Tongue (tissue), 1 donor: ENCODE measurements at regions not wholly inside any gene's neighbourhood (a gene's known extent, or its start where the extent isn't known, plus 50 kb on each side); places are given as distances from the start of the nearest gene placed in this dataset.

Experiments used
- DNase-seq: peaks from one replicate; pipeline ENCODE4 v3.0.0-alpha.2; 2015

DNA sequence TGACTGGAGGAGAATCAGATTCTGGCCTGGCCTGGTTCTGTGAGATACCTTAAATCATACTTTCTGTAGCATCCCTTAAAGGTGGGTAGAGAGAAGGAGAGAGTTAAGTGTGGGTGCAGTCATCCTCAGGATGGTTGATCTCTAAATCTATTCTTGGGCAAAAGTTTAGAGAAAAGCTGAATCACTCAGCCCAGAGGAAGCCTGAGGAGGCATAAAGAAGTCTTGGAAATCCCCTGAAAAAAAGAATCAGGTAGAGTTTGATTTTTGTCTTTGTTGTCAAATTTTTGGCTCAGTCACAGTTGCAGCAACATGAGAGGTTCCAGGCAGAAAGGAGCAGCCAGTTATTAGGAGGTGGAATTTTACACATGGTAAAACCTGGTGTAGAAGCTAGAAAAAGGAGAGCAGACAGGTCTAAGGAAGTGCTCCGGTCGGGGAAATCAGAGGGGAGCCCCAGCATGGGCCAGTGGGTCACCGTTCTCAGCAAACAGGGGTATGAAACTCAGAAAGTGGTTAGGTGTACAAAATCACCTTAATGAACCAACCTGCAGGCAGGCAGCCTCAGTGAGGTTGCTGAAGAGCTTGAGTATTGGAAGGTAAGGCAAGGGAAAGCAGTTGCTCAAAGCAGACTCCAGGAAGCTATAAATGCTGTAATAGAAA lies 116.2 kb upstream of the CNTLN start:
- peak; percentile 25 for DNase-seq

- DNase-seq, result peak; percentile 60
Observed at GRCh38 chr9:17017931-17018491, 116.8 kb upstream of the CNTLN start.

DNA sequence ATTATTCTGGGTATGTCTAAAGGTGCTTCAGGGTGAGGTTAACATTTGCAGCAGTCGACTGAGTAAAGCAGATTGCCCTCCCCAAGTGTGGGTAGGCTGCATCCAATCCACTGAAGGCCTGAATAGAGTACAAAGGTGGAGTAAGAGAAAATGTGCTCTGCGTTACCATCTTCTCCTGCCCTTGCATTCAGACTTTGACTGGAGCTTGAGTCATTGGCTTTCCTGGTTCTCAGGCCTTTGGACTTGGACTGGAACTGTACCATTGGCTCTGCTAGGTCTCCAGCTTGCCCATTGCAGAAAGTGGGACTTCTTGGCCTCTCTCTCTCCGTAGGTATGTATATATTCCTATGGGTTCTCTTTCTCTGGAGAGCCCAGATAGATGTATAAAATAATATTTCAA lies 120.9 kb upstream of the CNTLN start:
- no peak for DNase-seq

- no peak for DNase-seq
Observed at GRCh38 chr9:17013010-17013409, 121.8 kb upstream of the CNTLN start.

DNA sequence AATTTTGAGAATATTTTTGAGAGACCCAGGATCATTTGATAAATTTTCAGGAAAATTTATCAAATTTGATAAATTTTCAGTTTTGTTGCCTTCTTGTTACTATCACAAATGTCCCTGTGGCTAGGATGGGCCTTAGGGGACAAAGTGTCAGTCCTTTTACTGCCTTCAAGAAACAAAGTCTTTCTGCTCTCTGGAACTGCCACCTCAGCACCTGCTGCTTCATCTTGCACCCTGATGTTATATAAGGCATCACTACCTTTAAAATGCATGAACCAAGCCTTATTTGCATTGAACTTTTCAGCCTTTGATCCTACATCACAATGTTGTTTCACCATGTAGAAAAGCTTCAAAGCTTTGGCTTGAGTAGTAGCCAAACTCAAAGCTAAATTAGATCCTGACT lies 123.0 kb upstream of the CNTLN start:
- no peak for DNase-seq

DNA sequence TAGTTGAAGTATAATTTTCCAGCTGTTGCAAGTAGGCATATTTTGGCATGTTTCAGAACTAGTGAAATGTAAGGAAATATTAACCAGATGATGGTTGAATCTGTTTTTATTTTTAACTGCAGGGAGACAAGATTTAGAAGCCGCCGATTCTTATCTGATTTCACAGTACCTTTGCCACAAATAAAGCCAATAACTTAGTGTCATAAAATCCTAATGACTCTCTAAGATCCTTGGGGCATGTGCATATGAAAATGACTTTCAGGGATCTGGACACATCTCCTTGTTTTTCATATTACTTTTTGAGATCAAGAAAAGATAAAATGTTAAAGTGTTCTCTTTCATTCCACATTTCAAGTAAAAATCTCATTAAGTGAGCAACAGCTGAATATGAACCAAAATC lies 125.8 kb upstream of the CNTLN start:
- DNase-seq, result no peak

DNA sequence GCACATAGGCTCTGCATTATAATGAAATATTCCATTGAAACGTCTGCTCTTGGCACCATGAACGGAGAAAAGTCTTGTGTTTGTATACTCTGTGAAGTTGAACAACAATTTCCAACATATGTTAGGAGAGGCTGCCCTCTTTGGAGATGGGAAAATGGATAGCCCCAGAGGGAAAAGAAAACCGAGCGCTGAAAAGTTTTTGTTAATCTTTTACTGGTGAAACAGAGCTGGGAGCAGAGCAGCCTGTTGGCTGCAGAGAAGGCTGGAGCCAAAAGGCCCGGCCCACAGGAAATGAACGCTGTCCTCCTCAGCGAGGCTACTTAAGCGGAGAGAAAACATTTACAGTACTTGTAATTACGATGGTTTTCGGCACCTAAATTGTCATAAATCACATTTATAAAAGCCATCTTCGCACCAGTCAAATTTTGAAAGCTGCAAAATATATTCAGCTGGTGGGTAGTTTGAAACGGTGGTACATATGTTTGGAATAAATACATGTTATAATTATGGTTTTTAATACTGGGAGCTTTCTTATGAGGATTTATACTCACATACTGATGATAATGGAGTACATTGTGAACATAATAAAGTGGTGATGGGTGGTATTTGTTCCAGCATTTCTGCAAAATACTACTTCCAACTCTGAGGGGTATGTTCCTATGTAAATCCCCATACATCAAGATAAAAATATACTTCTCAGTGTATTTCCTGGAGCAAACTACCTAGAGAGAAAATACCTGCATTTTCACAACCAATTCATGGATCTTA lies 129.6 kb upstream of the CNTLN start:
- peak; percentile 96 for DNase-seq

GRCh38 chr9:17004500-17004899 lies 130.3 kb upstream of the CNTLN start:
- peak; percentile 11 for DNase-seq

- peak; percentile 19 for DNase-seq
Observed at GRCh38 chr9:17003576-17004240, 131.1 kb upstream of the CNTLN start.

- no peak for DNase-seq
Observed at GRCh38 chr9:16996901-16997491, 126.5 kb upstream of the BNC2 start.

- DNase-seq, result no peak
Observed at GRCh38 chr9:16992138-16992537, 121.7 kb upstream of the BNC2 start.

DNA sequence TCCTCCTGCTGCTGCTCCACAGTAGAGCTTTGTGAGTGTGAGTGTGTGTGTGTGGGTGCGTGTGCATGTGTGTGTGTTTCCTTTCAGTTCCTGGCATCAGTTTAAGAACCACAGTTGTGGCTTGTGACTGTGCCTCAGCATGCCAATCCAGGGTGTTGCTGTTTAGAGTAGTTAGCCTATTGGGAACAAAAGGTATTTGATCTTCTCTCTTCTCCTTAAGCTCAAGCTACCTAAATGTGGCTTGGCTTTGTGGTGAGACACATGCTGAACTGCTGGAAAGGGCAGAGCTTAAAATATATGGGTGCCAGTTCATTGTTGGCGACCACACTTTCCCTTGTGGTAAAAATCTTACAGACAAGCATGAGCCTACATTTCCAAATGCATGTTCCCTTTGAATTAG lies 116.6 kb upstream of the BNC2 start:
- DNase-seq, result peak; percentile 32

DNA sequence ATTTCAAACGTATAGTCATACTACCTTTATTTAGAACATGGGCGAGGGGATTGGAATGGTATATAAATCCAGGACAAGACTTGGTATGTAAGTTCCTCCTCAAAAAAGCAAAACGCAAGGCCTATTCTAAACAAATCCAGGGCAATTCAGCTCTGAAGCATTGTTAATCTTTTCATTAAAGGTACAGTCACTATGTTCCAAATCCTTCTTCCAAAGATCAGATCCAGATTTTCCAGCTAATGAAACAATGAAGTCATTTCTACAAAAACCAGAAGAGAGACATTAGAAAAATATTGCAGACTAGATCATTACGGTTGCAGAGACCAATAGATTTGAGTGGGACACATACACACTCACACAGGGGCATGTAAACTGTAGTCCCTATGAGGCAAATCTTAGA lies 116.1 kb upstream of the BNC2 start:
- DNase-seq, result peak; percentile 28

DNA sequence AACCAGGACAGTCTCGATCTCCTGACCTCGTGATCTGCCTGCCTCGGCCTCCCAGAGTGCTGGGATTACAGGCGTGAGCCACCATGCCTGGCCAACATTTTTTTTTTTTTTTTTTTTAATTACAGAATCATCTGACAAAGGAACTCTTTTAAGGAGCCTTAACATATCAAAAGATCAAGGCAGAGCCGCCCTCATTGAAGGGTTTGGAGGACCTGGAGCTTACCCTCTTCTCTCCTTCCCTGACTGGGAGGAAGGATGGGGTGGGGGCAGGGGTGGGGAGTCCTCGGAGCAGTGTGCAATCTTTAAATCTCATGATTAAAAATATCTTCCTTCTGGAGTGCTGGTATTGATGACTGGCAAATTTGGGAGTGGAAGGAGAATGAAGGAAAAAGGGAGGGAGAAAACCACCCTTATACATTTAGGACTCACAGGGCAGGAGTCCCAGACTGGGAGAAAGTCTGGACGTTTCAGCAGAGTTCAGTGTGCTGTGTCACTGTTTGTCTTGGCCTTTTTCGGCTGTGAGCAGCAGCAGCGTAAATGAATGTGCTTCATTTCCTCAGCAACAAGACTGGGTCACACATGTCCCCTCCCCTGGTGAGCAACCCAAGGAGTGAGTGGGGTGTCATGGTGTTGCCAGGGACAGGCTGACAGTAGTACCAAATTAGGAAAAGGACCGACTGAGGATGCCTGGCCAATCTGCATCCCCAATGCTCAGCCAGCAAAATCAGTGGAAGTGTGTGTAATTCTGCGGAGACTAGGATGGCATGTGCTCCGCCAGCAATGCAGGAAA lies 115.3 kb upstream of the BNC2 start:
- peak; percentile 31 for DNase-seq

GRCh38 chr9:16982780-16983310 lies 112.4 kb upstream of the BNC2 start:
- DNase-seq, result no peak

DNA sequence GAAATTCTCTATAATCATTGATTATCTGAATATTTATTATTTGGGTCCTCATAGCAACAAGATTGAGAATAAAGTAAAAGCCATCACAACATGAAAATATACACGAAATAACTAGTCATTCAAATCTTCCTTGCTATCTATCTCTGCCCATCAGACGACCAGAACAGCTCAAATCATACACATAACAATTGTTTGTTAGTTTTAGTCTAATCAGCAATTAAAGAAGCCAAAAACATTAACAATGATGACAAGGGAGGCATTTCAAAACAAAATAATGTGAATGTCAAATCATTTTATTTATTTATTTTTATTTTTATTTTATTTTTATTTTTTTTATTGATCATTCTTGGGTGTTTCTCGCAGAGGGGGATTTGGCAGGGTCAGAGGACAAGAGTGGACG lies 106.0 kb upstream of the BNC2 start:
- no peak for DNase-seq

DNA sequence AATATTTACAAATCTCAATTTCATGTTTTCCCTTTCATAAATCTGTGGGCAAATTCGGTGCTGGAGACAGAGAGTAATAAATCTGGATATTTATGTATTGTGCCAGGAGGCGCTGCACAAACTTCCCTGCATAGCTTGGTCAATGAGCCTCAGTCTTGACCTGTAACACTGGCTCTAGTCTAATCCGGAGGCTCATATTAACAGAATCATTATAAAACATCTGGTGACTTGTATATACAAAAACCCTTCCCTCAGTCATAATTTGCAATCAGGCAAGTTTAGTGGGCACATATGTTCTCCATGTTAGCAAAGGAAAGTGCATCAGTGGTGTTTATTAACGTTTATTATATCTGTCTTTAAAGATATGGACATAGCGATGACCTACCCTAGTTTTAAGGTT lies 104.0 kb upstream of the BNC2 start:
- no peak for DNase-seq

DNA sequence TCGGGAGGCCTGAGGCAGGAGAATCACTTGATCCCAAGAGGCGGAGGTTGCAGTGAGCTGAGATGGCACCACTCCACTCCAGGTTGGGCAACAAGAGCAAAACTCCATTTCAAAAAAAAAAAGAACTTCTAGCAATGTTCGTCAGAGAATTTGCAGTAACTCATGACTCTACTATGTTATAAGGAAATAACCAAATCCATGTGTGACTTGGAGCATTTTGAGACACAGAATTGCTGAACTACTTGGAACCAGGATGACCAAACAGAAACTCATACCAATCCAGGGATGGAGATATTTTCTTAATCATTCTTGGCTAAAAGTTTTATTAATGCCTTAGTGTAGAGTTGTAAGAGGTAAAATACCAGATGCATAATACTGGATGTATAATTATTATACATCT lies 99.9 kb upstream of the BNC2 start:
- DNase-seq, result no peak

GRCh38 chr9:16964228-16964627 lies 93.8 kb upstream of the BNC2 start:
- no peak for DNase-seq

DNA sequence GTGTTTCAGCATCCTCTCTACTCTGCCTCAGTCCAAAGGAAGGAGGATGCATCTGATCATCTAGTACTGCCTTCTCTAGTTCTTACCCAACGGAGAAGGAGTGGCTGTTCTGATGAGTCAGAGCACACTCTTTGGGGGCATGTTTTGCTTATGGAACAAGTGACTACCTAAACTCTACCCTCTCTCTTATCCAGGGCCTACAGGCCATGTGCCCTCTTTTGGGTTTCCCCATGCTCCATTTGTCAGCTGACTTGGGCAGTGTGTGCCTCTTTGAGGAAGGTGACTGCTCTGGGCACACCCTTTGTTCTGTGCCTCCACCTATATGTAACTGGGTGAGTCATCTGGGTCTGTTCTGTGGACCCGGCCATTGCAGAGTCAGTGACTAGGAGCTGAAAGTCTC lies 89.6 kb upstream of the BNC2 start:
- no peak for DNase-seq

- DNase-seq, result no peak
Observed at GRCh38 chr9:16959391-16959790, 88.9 kb upstream of the BNC2 start.

GRCh38 chr9:16954040-16954439 lies 83.6 kb upstream of the BNC2 start:
- DNase-seq, result no peak
